Ascending aorta (tissue), 2 donors: ENCODE measurements at regions not wholly inside any gene's neighbourhood (a gene's known extent, or its start where the extent isn't known, plus 50 kb on each side); places are given as distances from the start of the nearest gene placed in this dataset.

ENCODE experiments used
- DNase-seq, 2 donors: peaks; one replicate each; pipeline ENCODE4 v3.0.0-alpha.2; 2019; ENCODE audit warnings: low spot score in 2 of 2
- H3K27ac ChIP-seq, 2 donors: fragments of 200-600 bp; sonication (generic); one replicate each; pipeline ENCODE4 v1.5.1; 2016 to 2017; ENCODE audit warnings: mild to moderate bottlenecking in 1 of 2
- H3K27me3 ChIP-seq: fragments of 200-600 bp; sonication (generic); one replicate; pipeline ENCODE4 v1.5.1; 2017
- H3K36me3 ChIP-seq, 2 donors: fragments of 200-600 bp; sonication (generic); one replicate each; pipeline ENCODE4 v1.5.1; 2016
- H3K4me1 ChIP-seq, 2 donors: fragments of 200-600 bp; sonication (generic); one replicate each; pipeline ENCODE4 v1.5.1; 2016 to 2017; ENCODE audit warnings: mild to moderate bottlenecking in 1 of 2
- H3K4me3 ChIP-seq, 2 donors: fragments of 200-600 bp; sonication (generic); one replicate each; pipeline ENCODE4 v1.5.1; 2016 to 2017; ENCODE audit warnings: mild to moderate bottlenecking in 1 of 2
- H3K9me3 ChIP-seq, 2 donors: fragments of 200-600 bp; sonication (generic); one replicate each; pipeline ENCODE4 v1.5.1; 2016
- intact Hi-C: fragments of 100-400 bp; cut with DNase I; formaldehyde crosslinking; loops from one replicate; pipeline ENCODE4 v1.15.1; 2023
- TF ChIP-seq, protein P1 (sequence below), 3 experiments: fragments of 200-600 bp in 2 of 3; fragments of 450-650 bp in 1 of 3; sonication (generic) in 2 of 3; IDR thresholded peaks; one replicate each; pipeline ENCODE4 v1.5.1; 2016 to 2019; ENCODE audit warnings: antibody characterized with exemption in 3 of 3, mild to moderate bottlenecking in 1 of 3, moderate library complexity in 1 of 3

DNA sequence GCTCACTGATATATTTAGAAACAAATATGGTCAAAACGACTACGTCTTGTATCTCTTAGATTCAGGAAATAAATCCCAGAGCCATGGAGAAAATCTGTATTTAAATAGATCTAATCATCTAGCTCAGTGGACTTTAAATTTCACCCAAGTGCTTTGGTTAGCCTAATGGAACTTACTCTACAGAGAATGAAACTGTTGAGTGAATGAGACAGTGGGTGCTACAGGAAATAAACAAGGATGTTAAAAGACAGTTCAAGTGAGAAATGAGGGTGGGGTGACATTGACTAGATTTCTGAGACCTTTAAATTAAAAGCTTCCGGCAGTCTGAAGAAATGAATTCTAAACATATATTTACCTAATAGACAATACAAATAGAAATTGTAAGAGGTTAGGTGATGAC lies 2197.0 kb downstream of the ARAP2 start:
- DNase-seq, result no peak
- no peaks in the 10 kb centered on the region for H3K27me3 ChIP-seq
- H3K36me3 ChIP-seq, result no peaks in the 10 kb centered on the region
- TF ChIP-seq, protein P1, sequence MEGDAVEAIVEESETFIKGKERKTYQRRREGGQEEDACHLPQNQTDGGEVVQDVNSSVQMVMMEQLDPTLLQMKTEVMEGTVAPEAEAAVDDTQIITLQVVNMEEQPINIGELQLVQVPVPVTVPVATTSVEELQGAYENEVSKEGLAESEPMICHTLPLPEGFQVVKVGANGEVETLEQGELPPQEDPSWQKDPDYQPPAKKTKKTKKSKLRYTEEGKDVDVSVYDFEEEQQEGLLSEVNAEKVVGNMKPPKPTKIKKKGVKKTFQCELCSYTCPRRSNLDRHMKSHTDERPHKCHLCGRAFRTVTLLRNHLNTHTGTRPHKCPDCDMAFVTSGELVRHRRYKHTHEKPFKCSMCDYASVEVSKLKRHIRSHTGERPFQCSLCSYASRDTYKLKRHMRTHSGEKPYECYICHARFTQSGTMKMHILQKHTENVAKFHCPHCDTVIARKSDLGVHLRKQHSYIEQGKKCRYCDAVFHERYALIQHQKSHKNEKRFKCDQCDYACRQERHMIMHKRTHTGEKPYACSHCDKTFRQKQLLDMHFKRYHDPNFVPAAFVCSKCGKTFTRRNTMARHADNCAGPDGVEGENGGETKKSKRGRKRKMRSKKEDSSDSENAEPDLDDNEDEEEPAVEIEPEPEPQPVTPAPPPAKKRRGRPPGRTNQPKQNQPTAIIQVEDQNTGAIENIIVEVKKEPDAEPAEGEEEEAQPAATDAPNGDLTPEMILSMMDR (IDR thresholded peaks at IDR 0.05), result no peak
- H3K9me3 ChIP-seq, result no peaks in the 10 kb centered on the region
- H3K4me3 ChIP-seq, result no peak overlapping the region
- intact Hi-C loops, result no loop called here
- no peak overlapping the region for H3K27ac ChIP-seq
- no peaks in the 10 kb centered on the region for H3K4me1 ChIP-seq

DNA sequence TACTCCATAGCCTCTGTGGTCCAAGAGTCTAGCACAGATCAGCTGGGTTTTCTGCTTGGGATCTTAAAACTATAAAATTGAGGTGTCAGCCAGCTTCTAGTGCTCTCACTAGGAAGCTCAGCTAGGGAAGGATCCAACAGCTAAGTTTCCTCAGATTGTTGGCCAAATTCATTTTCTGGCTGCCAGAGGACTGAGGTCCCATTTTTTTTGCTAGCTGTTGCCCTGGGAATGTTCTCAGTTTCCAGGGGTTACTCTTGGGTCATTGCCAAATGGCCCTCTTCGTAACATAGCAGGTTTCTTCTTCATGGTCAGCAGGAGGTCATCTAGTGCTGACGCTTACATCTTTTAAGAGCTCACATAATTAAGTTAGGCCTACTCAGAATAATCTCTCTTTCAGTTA lies 2178.2 kb downstream of the ARAP2 start:
- Histone ChIP-seq H3K27me3 (no peaks in the 10 kb centered on the region), H3K36me3 (no peaks in the 10 kb centered on the region), H3K9me3 (no peaks in the 10 kb centered on the region), H3K27ac (no peak overlapping the region), H3K4me1 (no peaks in the 10 kb centered on the region), H3K4me3 (no peak overlapping the region)
- TF ChIP-seq, protein P1 (IDR thresholded peaks at IDR 0.05), result no peak
- DNase-seq, result no peak
- intact Hi-C loops, result no loop called here

DNA sequence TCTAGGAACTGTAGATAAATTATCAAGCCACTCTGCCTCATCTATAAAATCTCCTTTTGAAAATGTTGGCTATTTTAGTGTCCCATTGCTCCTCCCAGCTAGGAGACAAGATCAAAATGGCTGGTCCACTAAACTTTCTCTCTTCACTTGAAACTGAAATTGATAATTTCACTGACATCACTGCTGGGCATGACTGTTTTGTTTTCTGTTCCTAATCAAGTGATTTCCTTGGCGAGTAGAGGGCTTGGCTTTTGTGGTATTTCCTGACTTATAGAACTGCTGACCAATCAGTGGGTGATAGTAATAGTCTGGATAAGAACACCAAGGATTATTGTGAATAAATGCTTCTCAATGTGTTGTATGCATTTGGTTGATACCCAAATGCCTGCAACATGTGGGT lies 2152.9 kb downstream of the ARAP2 start:
- DNase-seq, result no peak
- Histone ChIP-seq H3K9me3 (no peaks in the 10 kb centered on the region), H3K27me3 (no peaks in the 10 kb centered on the region), H3K4me1 (no peaks in the 10 kb centered on the region), H3K27ac (no peak overlapping the region), H3K36me3 (no peaks in the 10 kb centered on the region), H3K4me3 (no peak overlapping the region)
- intact Hi-C loops, result no loop called here
- TF ChIP-seq, protein P1 (IDR thresholded peaks at IDR 0.05), result no peak

DNA sequence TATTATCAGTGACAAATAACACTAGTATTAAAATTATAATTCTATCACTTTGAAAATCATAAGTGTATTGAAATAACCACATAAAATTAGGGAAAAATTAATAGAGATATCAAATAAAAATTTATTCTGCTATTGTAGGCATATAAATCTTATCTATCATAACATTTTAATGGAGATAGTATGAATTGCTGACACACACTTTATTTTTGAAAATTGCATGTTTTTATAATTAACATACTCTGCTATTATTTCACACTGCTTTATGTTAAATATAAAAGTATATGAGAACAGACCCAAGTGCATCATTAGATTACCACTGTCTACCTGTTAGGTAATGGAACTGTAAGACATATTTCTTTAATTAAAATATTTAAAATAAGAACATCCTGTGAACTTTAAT lies 2150.2 kb downstream of the ARAP2 start:
- TF ChIP-seq, protein P1 (IDR thresholded peaks at IDR 0.05), result no peak
- no peak overlapping the region for H3K27ac ChIP-seq
- no peak for DNase-seq
- H3K4me1 ChIP-seq, result no peaks in the 10 kb centered on the region
- H3K4me3 ChIP-seq, result no peak overlapping the region
- intact Hi-C loops, result no loop called here
- no peaks in the 10 kb centered on the region for H3K36me3 ChIP-seq
- H3K9me3 ChIP-seq, result no peaks in the 10 kb centered on the region
- H3K27me3 ChIP-seq, result no peaks in the 10 kb centered on the region

DNA sequence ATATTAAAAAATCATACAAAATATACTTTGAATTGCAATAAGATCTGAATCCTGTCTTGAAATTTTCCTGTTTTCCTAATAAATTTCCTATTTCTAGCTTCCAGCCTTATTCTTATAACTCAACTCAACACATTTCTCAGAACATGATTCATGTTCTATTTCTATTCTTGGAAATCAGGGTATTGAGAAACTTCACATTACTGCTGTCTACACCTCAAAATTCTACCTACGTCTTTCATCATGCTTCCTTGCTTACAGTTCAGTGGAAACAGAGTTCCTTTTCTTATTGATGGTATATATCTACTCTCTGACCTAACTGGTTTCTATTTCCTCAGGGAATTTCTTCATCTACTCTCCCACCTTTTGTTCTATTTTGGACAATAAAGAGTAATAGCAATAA lies 2139.0 kb downstream of the ARAP2 start:
- intact Hi-C loops, result no loop called here
- Histone ChIP-seq H3K9me3 (no peaks in the 10 kb centered on the region), H3K4me3 (no peak overlapping the region), H3K27me3 (no peaks in the 10 kb centered on the region), H3K27ac (no peak overlapping the region), H3K4me1 (no peaks in the 10 kb centered on the region), H3K36me3 (no peaks in the 10 kb centered on the region)
- no peak for DNase-seq
- TF ChIP-seq, protein P1 (IDR thresholded peaks at IDR 0.05), result no peak

DNA sequence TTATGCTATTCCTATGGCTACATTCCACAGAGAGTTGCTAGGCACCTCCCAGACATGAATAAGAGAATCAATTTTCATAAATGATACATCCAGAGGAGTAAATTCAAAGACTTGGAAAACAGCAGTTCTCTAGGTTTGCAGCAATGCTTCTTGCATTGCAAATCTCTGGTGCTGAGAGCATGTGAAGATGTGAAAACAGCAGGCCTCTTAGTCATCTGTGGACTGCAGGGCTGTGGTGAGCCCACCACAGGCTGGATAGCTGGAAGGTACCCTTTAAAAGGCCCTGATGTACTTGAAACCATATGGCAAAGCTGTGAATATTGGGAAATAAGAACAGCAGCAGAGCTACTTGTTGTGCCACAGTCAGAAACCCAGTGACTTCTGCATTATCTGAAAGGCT lies 2135.9 kb downstream of the ARAP2 start:
- Histone ChIP-seq H3K9me3 (no peaks in the 10 kb centered on the region), H3K36me3 (no peaks in the 10 kb centered on the region), H3K27ac (no peak overlapping the region), H3K4me3 (no peak overlapping the region), H3K27me3 (no peaks in the 10 kb centered on the region), H3K4me1 (no peaks in the 10 kb centered on the region)
- no peak for DNase-seq
- TF ChIP-seq, protein P1 (IDR thresholded peaks at IDR 0.05), result no peak
- intact Hi-C loops, result no loop called here
